Stimulated activated CD8-positive, alpha-beta memory T cell treated with anti-CD3 and anti-CD28 coated beads, Interleukin-7, amount 100 ng/mL, for 48 hours (primary cell): ENCODE measurements at regions not wholly inside any gene's neighbourhood (a gene's known extent, or its start where the extent isn't known, plus 50 kb on each side); places are given as distances from the start of the nearest gene placed in this dataset.

Experiments used
- DNase-seq, 2 donors: peaks; one replicate each; pipeline ENCODE4 v3.0.0-alpha.2; 2020; ENCODE audit warnings: low read depth in 1 of 2; ENCODE audit errors: extremely low read depth in 1 of 2

GRCh38 chr18:2425426-2426317, 145.6 kb downstream of the METTL4 start:
- DNase-seq = no peak

GRCh38 chr18:2430191-2430590, 141.1 kb downstream of the METTL4 start:
- no peak for DNase-seq

GRCh38 chr18:2431806-2432205, 139.5 kb downstream of the METTL4 start:
- no peak for DNase-seq

- DNase-seq = no peak
These were observed 137.9 kb downstream of the METTL4 start for GRCh38 chr18:2433366-2433765.

- DNase-seq = no peak
These were observed 129.8 kb downstream of the METTL4 start for GRCh38 chr18:2441544-2441943.

GRCh38 chr18:2442006-2442405, 129.3 kb downstream of the METTL4 start:
- DNase-seq = no peak

- DNase-seq = no peak
These were observed 128.5 kb downstream of the METTL4 start for GRCh38 chr18:2442726-2443275.

- no peak for DNase-seq
These were observed 127.0 kb downstream of the METTL4 start for GRCh38 chr18:2444201-2444875.

- no peak for DNase-seq
These were observed 122.6 kb downstream of the METTL4 start for GRCh38 chr18:2448565-2449151.

- DNase-seq = no peak
These were observed 119.7 kb downstream of the METTL4 start for GRCh38 chr18:2451556-2451955.

GRCh38 chr18:2459886-2460285, 111.4 kb downstream of the METTL4 start:
- no peak for DNase-seq

- no peak for DNase-seq
These were observed 104.3 kb downstream of the METTL4 start for GRCh38 chr18:2466978-2467377.

GRCh38 chr18:2468051-2468450, 103.3 kb downstream of the METTL4 start:
- no peak for DNase-seq

GRCh38 chr18:2471523-2471922, 99.8 kb downstream of the METTL4 start:
- DNase-seq = no peak

- DNase-seq = no peak
These were observed 92.6 kb downstream of the METTL4 start for GRCh38 chr18:2478662-2479061.

- DNase-seq = no peak
These were observed 90.8 kb downstream of the METTL4 start for GRCh38 chr18:2480536-2480935.

GRCh38 chr18:2482706-2483475, 88.4 kb downstream of the METTL4 start:
- DNase-seq = no peak

GRCh38 chr18:2485983-2486382, 85.3 kb downstream of the METTL4 start:
- DNase-seq = no peak

- no peak for DNase-seq
These were observed 84.9 kb downstream of the METTL4 start for GRCh38 chr18:2486426-2486825.
